ENCODE measurements at regions not wholly inside any gene's neighbourhood (a gene's known extent, or its start where the extent isn't known, plus 50 kb on each side); places are given as distances from the start of the nearest gene placed in this dataset.

- POLR2A ChIA-PET = no interaction called here
- Histone ChIP-seq H3K4me1 (ENCODE audit: insufficient read depth, low read length) (no peaks in the 10 kb centered on the region), H3K9me3 (ENCODE audit: low read length) (no peaks in the 10 kb centered on the region), H3K36me3 (ENCODE audit: insufficient read depth, low read length) (no peaks in the 10 kb centered on the region), H3K27me3 (ENCODE audit: insufficient read depth, low read length, poor library complexity, severe bottlenecking) (peaks cover 5% of the 10 kb centered on the region), H3K27ac (ENCODE audit: low read depth, low read length) (no peak overlapping the region), H3K4me3 (ENCODE audit: low read length) (no peak overlapping the region)
- CTCF ChIA-PET = no interaction called here
- Mint-ChIP-seq H3K27ac (no peak overlapping the region), H3K36me3 (no peaks in the 10 kb centered on the region), H3K4me1 (no peaks in the 10 kb centered on the region), H3K9me3 (peaks cover 0 to 2% (median 0%) of the 10 kb centered on the region in 5 donors), H3K27me3 (peaks cover 5 to 15% of the 10 kb centered on the region in 2 donors), H3K4me3 (no peak overlapping the region)
- no peak for DNase-seq
These were observed 325.2 kb downstream of the DRD1 start for GRCh38 chr5:175118700-175119309.

- DNase-seq = no peak
- no peak overlapping the region for H3K27ac Mint-ChIP-seq
- no peak overlapping the region for H3K4me3 ChIP-seq (ENCODE audit: low read length)
- peaks cover 5 to 16% of the 10 kb centered on the region in 2 donors for H3K27me3 Mint-ChIP-seq
- no peaks in the 10 kb centered on the region for H3K4me1 Mint-ChIP-seq
- H3K27me3 ChIP-seq (ENCODE audit: insufficient read depth, low read length, poor library complexity, severe bottlenecking) = peaks cover 5% of the 10 kb centered on the region
- H3K36me3 ChIP-seq (ENCODE audit: insufficient read depth, low read length) = no peaks in the 10 kb centered on the region
- no peak overlapping the region for H3K4me3 Mint-ChIP-seq
- POLR2A ChIA-PET = no interaction called here
- peaks cover 0 to 2% (median 0%) of the 10 kb centered on the region in 5 donors for H3K9me3 Mint-ChIP-seq
- CTCF ChIA-PET = no interaction called here
- no peaks in the 10 kb centered on the region for H3K36me3 Mint-ChIP-seq
- no peaks in the 10 kb centered on the region for H3K9me3 ChIP-seq (ENCODE audit: low read length)
- H3K27ac ChIP-seq (ENCODE audit: low read depth, low read length) = no peak overlapping the region
- H3K4me1 ChIP-seq (ENCODE audit: insufficient read depth, low read length) = no peaks in the 10 kb centered on the region
These were observed 327.4 kb downstream of the DRD1 start for GRCh38 chr5:175116466-175117048.

GRCh38 chr5:175115831-175116230 is 328.2 kb downstream of the DRD1 start:
- Histone ChIP-seq H3K27me3 (ENCODE audit: insufficient read depth, low read length, poor library complexity, severe bottlenecking) (peaks cover 1% of the 10 kb centered on the region), H3K9me3 (ENCODE audit: low read length) (no peaks in the 10 kb centered on the region), H3K36me3 (ENCODE audit: insufficient read depth, low read length) (no peaks in the 10 kb centered on the region), H3K4me1 (ENCODE audit: insufficient read depth, low read length) (no peaks in the 10 kb centered on the region), H3K27ac (ENCODE audit: low read depth, low read length) (no peak overlapping the region), H3K4me3 (ENCODE audit: low read length) (no peak overlapping the region)
- H3K4me3 Mint-ChIP-seq = no peak overlapping the region
- ChIA-PET CTCF (no interaction called here), POLR2A (no interaction called here)
- H3K4me1 Mint-ChIP-seq = no peaks in the 10 kb centered on the region
- H3K9me3 Mint-ChIP-seq = peaks cover 0 to 2% (median 0%) of the 10 kb centered on the region in 5 donors
- DNase-seq = no peak
- H3K27me3 Mint-ChIP-seq = peaks cover 5 to 17% of the 10 kb centered on the region in 2 donors
- no peak overlapping the region for H3K27ac Mint-ChIP-seq
- H3K36me3 Mint-ChIP-seq = no peaks in the 10 kb centered on the region

- no peak overlapping the region for H3K4me3 ChIP-seq (ENCODE audit: low read length)
- Mint-ChIP-seq H3K36me3 (no peaks in the 10 kb centered on the region), H3K4me1 (no peaks in the 10 kb centered on the region), H3K27me3 (peaks cover 7 to 17% of the 10 kb centered on the region in 2 donors), H3K27ac (peak overlapping the region in 1 of 8 donors; percentile 55), H3K4me3 (no peak overlapping the region), H3K9me3 (peaks cover 2 to 12% (median 3%) of the 10 kb centered on the region in 5 donors)
- H3K4me1 ChIP-seq (ENCODE audit: insufficient read depth, low read length) = no peaks in the 10 kb centered on the region
- H3K27me3 ChIP-seq (ENCODE audit: insufficient read depth, low read length, poor library complexity, severe bottlenecking) = no peaks in the 10 kb centered on the region
- no peak overlapping the region for H3K27ac ChIP-seq (ENCODE audit: low read depth, low read length)
- no peaks in the 10 kb centered on the region for H3K36me3 ChIP-seq (ENCODE audit: insufficient read depth, low read length)
- ChIA-PET CTCF (no interaction called here), POLR2A (no interaction called here)
- no peak for DNase-seq
- no peaks in the 10 kb centered on the region for H3K9me3 ChIP-seq (ENCODE audit: low read length)
These were observed 330.0 kb downstream of the DRD1 start for GRCh38 chr5:175113947-175114346.

GRCh38 chr5:175109058-175109755 is 334.8 kb downstream of the DRD1 start:
- peaks cover 0 to 14% (median 3%) of the 10 kb centered on the region in 5 donors for H3K9me3 Mint-ChIP-seq
- Histone ChIP-seq H3K27ac (ENCODE audit: low read depth, low read length) (no peak overlapping the region), H3K9me3 (ENCODE audit: low read length) (no peaks in the 10 kb centered on the region), H3K4me3 (ENCODE audit: low read length) (no peak overlapping the region), H3K27me3 (ENCODE audit: insufficient read depth, low read length, poor library complexity, severe bottlenecking) (no peaks in the 10 kb centered on the region), H3K4me1 (ENCODE audit: insufficient read depth, low read length) (no peaks in the 10 kb centered on the region), H3K36me3 (ENCODE audit: insufficient read depth, low read length) (no peaks in the 10 kb centered on the region)
- DNase-seq = no peak
- ChIA-PET POLR2A (no interaction called here), CTCF (no interaction called here)
- no peaks in the 10 kb centered on the region for H3K4me1 Mint-ChIP-seq
- no peak overlapping the region for H3K4me3 Mint-ChIP-seq
- H3K36me3 Mint-ChIP-seq = no peaks in the 10 kb centered on the region
- H3K27ac Mint-ChIP-seq = no peak overlapping the region
- H3K27me3 Mint-ChIP-seq = peaks cover 2 to 3% of the 10 kb centered on the region in 2 donors

- Mint-ChIP-seq H3K9me3 (peaks cover 0 to 14% (median 3%) of the 10 kb centered on the region in 5 donors), H3K27me3 (peaks cover 3 to 4% of the 10 kb centered on the region in 2 donors), H3K4me3 (no peak overlapping the region), H3K27ac (no peak overlapping the region), H3K36me3 (no peaks in the 10 kb centered on the region), H3K4me1 (no peaks in the 10 kb centered on the region)
- Histone ChIP-seq H3K9me3 (ENCODE audit: low read length) (no peaks in the 10 kb centered on the region), H3K27ac (ENCODE audit: low read depth, low read length) (no peak overlapping the region), H3K4me1 (ENCODE audit: insufficient read depth, low read length) (no peaks in the 10 kb centered on the region), H3K27me3 (ENCODE audit: insufficient read depth, low read length, poor library complexity, severe bottlenecking) (no peaks in the 10 kb centered on the region), H3K4me3 (ENCODE audit: low read length) (no peak overlapping the region), H3K36me3 (ENCODE audit: insufficient read depth, low read length) (no peaks in the 10 kb centered on the region)
- no peak for DNase-seq
- ChIA-PET CTCF (no interaction called here), POLR2A (no interaction called here)
These were observed 336.1 kb downstream of the DRD1 start for GRCh38 chr5:175107865-175108264.

- DNase-seq = no peak
- ChIA-PET POLR2A (no interaction called here), CTCF (no interaction called here)
- H3K4me1 ChIP-seq (ENCODE audit: insufficient read depth, low read length) = no peaks in the 10 kb centered on the region
- H3K4me1 Mint-ChIP-seq = no peaks in the 10 kb centered on the region
- peaks cover 0 to 14% (median 3%) of the 10 kb centered on the region in 5 donors for H3K9me3 Mint-ChIP-seq
- no peaks in the 10 kb centered on the region for H3K9me3 ChIP-seq (ENCODE audit: low read length)
- no peaks in the 10 kb centered on the region for H3K36me3 Mint-ChIP-seq
- H3K36me3 ChIP-seq (ENCODE audit: insufficient read depth, low read length) = no peaks in the 10 kb centered on the region
- no peak overlapping the region for H3K27ac ChIP-seq (ENCODE audit: low read depth, low read length)
- peaks cover 4 to 7% of the 10 kb centered on the region in 2 donors for H3K27me3 Mint-ChIP-seq
- no peak overlapping the region for H3K4me3 Mint-ChIP-seq
- no peaks in the 10 kb centered on the region for H3K27me3 ChIP-seq (ENCODE audit: insufficient read depth, low read length, poor library complexity, severe bottlenecking)
- H3K27ac Mint-ChIP-seq = no peak overlapping the region
- H3K4me3 ChIP-seq (ENCODE audit: low read length) = no peak overlapping the region
These were observed 336.9 kb downstream of the DRD1 start for GRCh38 chr5:175107028-175107588.

GRCh38 chr5:175104677-175105076 is 339.3 kb downstream of the DRD1 start:
- POLR2A ChIA-PET = no interaction called here
- Mint-ChIP-seq H3K27me3 (peaks cover 5 to 10% of the 10 kb centered on the region in 2 donors), H3K9me3 (peaks cover 0 to 10% (median 2%) of the 10 kb centered on the region in 5 donors), H3K4me1 (no peaks in the 10 kb centered on the region), H3K36me3 (no peaks in the 10 kb centered on the region), H3K27ac (no peak overlapping the region), H3K4me3 (no peak overlapping the region)
- CTCF ChIA-PET = no interaction called here
- no peak overlapping the region for H3K4me3 ChIP-seq (ENCODE audit: low read length)
- no peak for DNase-seq
- H3K27me3 ChIP-seq (ENCODE audit: insufficient read depth, low read length, poor library complexity, severe bottlenecking) = no peaks in the 10 kb centered on the region
- no peaks in the 10 kb centered on the region for H3K36me3 ChIP-seq (ENCODE audit: insufficient read depth, low read length)
- H3K27ac ChIP-seq (ENCODE audit: low read depth, low read length) = no peak overlapping the region
- no peaks in the 10 kb centered on the region for H3K9me3 ChIP-seq (ENCODE audit: low read length)
- no peaks in the 10 kb centered on the region for H3K4me1 ChIP-seq (ENCODE audit: insufficient read depth, low read length)
